RPMI8226 (cell line): ENCODE measurements at regions not wholly inside any gene's neighbourhood (a gene's known extent, or its start where the extent isn't known, plus 50 kb on each side); places are given as distances from the start of the nearest gene placed in this dataset.
A peak's percentile ranks its signal among the peaks of the same experiment; 100 is the strongest.

ENCODE experiments used
- DNase-seq: peaks from one replicate; pipeline ENCODE4 v3.0.0-alpha.2; 2015

DNA sequence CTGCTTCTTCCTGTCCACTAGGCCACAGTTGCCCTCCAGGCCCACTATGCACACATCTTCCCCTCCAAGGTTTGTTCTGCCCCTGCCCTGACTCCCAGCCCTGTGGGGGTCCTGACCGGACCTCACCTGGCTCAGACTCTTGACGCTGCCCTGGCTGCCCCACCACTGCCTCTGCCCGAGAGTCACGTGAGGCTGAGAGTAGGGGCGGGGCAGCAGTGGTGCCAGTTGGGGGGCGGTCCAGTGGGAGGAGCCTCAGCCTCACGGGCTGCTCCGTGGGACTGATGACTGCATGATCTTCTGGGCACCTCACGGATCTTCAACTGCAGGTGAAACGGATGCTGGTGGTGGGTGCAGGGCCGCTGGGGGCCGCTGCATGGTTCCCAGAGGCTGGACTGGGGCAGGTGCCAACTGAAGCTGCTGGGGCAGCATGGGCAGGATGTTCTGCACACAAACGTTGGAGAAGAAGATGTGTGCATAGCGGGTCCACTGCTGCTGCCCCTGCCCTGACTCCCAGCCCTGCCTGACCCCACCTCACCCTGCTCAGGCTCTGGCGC is 77.6 kb downstream of the HHIPL2 start:
- DNase-seq, result peak; percentile 11

DNA sequence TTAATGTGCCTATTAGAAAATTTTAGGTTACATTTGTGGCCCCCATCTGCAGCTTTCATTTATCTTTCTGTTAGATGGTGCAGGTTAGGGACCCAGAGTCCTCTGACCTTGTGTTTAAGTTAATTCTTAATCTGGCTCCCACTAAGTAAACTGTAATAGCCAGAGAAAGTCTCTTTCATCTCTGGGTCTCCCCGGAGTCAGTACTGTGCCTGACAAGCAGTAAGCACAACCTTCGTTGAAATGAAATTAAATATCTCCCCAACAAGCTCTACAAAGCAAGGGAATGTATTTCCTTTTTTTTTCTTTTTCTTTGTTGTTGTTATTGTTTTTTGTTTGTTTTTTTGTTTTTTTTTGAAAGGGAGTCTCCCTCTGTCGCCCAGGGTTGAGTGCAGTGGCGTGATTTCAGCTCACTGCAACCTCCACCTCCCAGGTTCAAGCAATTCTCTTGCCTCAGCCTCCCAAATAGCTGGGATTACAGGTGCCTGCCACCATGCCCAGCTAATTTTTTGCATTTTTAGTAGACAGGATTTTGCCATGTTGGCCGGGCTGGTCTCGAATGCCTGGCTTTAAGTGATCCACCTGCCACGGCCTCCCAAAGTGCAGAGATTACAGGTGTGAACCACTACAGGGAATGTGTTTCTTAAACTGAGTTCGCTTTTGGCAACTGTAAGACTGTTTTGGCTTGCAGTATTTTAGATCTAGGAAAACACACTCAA is 81.6 kb downstream of the HHIPL2 start:
- DNase-seq, result no peak

DNA sequence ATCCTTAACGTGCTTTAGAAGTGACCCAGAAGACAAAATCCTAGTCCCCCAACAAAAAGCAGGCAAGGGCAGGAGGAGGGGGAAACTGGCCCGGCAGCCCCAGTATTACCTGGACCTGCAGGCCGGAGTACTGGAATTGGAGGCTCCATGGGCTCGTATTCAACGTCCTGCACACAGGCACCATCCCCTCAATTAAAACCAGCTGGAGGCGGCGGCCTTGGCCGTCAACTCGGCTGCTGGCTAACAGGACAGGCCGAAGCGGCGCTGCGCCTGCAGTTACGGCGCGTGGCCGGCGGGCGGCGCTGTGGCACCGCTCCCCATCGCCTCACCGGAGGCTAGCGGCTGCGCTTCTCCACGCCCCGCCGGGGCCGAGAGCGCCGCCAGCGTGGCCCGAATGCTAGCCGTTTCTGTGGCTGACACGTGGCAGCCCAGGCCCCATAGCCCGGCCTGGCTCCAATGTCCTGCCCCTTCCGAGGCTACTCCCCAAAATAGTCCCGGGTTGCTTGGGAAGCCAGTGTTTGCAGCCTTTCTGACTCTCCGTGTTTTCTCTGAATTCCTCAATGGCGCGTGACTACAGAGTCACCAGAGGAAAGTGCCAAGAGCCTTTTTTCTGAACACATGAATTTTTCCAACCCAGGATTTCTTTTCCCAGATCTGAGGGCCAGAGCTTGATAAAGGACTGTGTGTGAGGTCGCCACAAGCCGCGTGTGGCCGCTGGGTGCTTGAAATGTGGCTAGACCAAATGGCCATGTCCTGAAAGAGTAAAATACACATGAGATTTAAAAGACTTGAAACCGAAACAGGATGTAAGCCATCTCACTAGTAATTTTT is 82.5 kb downstream of the HHIPL2 start:
- peak; percentile 96 for DNase-seq

DNA sequence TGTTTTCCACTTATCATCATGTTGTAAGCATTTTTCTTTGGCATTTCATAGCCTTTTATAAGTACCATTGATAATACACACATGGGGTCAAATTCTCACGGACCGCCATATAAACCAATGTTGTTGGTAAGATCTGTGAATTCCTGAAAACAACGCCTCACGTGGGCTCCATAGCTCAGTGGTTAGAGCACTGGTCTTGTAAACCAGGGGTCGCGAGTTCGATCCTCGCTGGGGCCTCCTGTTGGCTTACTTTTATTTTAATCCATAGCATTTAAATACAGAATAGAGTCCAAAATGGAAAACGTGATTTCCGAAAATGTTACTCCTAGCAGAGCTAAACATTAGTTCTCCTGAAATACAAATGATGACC is 83.1 kb downstream of the HHIPL2 start:
- peak; percentile 86 for DNase-seq

GRCh38 chr1:222463059-222463730 is 84.7 kb downstream of the HHIPL2 start:
- no peak for DNase-seq

GRCh38 chr1:222462601-222463000 is 85.3 kb downstream of the HHIPL2 start:
- DNase-seq, result no peak

DNA sequence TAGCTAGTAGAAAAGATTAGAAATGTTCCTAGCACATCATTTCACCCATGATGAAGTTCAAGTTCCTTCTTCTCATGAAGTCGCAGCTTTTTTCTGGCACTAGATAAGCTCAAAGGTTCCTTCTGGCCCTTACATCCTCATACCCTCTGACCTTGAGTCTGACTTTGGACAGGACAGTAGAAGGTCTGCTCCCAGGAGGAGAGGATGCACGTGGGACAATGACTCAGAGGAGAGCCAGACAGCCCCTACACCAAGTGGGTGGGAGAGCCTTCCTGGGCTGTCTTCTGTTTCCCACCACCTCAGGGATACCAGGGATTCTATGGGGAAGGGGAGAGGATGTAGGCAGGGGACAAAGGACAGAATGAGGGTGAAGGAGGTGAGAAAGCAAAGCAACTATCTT is 86.0 kb downstream of the HHIPL2 start:
- DNase-seq, result no peak

GRCh38 chr1:222459652-222460051 is 88.3 kb downstream of the HHIPL2 start:
- DNase-seq, result no peak

GRCh38 chr1:222457513-222457912 is 90.4 kb downstream of the HHIPL2 start:
- DNase-seq, result no peak

DNA sequence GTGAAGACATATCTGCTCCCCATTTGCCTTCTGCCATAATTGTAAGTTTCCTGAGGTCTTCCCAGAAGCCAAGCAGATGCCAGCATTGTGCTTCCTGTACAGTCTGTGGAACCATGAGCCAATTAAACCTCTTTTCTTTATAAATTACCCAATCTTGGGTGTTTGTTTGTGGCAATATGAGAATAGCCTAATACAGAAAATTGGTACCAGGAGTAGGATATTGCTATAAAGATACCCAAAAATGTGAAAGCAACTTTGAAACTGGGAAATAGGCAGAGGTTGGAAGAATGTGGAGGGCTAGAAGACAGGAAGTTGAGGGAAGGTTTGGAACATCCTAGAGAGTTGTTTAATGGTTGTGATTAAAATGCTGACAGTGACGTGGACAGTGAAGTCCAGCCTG is 90.8 kb downstream of the HHIPL2 start:
- DNase-seq, result no peak

- DNase-seq, result peak; percentile 86
These were observed 92.6 kb downstream of the HHIPL2 start for GRCh38 chr1:222455188-222455879.

DNA sequence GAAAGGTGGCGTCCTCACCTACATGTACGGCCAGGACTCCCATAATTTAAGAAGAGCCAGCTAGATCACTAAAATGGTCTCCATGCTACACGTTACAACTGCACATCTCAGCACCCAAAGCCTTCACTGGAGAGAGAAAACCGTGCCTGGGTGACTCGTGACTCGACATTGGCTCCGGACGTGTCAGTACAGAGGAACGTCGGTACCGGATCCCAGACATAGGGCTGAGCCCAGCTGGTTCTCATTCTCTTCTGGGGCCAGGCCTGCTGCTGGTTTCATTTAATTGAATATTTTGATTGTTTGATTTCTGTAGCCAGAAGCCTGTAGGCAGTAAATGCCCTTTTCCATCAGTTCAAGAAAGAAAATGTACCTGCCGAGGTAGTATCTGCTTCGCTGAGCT is 93.1 kb downstream of the HHIPL2 start:
- DNase-seq, result no peak

GRCh38 chr1:222454186-222454585 is 93.7 kb downstream of the HHIPL2 start:
- DNase-seq, result no peak

DNA sequence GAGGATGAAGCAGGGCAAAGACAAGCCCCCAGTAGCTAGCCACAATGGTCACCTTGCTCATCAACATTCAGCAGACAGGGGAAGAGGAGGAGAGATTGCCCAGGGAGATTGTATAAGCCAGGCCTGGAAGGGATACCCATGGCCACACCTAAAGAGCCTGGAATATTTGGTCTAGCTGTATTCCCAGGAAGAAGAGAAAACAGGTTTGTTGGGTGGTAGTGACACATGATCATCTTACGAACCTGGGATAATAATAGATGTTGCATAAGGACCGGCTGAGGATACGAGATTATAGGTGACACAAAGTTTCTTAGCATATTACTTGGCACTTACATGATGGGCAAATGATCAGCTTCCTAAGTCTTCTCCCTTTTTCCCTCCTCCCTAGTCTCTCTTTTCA is 95.9 kb downstream of the HHIPL2 start:
- DNase-seq, result no peak

GRCh38 chr1:222443566-222443965 is 104.3 kb downstream of the HHIPL2 start:
- no peak for DNase-seq

DNA sequence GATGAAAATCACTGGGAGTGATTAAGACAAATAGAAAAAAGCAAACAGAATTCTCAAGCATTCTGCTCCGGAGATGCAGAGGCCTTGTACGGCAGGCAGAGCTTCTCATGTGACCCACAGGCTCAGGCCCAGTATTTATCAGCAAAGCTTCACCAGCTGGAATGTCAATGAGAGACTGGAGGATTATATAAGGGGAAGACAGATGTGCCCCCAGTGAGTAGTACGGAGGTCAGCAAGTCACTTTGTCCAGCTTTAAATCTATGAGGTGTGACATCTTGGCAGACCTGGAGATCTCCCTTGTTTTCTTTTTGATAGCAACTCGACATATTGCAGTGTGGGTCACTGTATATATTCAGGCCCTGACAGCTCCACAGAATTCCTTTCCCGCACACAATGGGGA is 106.8 kb downstream of the HHIPL2 start:
- DNase-seq, result no peak

DNA sequence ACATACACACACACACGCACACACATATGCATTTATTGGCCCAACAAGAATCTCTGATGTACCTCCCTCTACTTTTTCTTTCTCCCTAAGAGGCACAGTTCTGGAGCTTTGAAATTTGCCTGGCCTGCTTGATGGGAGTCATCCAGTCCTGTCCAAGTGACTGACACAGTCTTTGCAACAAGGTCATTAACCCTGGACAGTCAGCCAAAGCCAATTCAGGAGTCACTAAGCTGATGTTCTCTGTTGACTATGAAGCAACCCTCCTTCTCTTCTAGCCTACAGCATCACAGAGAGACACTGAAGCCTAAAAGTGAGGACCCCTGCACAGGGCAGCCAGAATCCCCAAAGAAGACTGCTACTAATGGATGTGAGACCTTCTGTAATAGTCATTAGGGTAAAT is 123.1 kb downstream of the HHIPL2 start:
- DNase-seq, result no peak

DNA sequence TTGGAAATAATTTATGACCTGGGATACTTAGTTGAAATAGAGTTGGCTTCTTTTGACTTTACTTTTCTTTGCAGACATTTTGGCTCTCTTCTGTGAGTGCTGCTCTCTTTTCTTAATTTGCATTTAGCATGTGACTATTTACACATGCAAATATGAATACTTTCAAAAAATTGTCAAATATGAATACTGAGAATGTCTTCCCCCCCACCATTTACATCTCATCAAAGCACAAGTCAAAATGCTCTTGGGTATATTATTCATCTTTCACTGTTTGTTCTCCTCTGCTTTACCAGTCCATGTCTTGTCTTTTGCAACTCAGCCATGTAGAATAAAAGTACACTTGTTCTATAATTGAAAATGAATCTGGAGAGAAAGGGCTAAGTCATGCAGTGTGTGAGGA is 126.5 kb downstream of the HHIPL2 start:
- DNase-seq, result no peak

DNA sequence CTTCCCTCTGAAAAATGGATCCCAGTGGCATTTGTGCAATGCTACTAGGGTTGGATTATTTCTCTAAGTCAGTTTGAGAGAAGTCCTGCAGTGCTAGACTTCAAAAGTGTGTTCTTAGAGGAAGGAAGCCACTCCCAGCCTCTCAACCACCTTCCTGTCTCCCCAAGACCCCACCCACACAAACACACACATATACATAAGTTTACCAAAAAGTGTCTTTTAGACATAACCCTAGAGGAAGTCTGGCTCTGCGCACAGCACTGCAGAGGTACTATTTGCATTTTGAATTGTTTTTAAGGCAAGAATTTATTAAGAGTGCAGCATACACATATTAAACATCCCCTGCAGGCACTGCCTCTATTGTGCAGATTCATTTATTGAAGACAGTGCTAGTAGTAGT is 127.3 kb downstream of the HHIPL2 start:
- no peak for DNase-seq

GRCh38 chr1:222418654-222419053 is 129.2 kb downstream of the HHIPL2 start:
- no peak for DNase-seq

- no peak for DNase-seq
These were observed 130.6 kb downstream of the HHIPL2 start for GRCh38 chr1:222417264-222417663.

- DNase-seq, result no peak
These were observed 131.7 kb downstream of the HHIPL2 start for GRCh38 chr1:222416001-222416791.
